ENCODE measurements at regions not wholly inside any gene's neighbourhood (a gene's known extent, or its start where the extent isn't known, plus 50 kb on each side); places are given as distances from the start of the nearest gene placed in this dataset.

- TF ChIP-seq POLR2A (IDR thresholded peaks at IDR 0.05; ENCODE audit: low read depth) (no peak), POLR2AphosphoS5 (IDR thresholded peaks at IDR 0.05) (no peak)
Measured at GRCh38 chr3:94775746-94776145, 712.9 kb downstream of the NSUN3 start.
